HG03135 (cell line): ENCODE measurements at regions not wholly inside any gene's neighbourhood (a gene's known extent, or its start where the extent isn't known, plus 50 kb on each side); places are given as distances from the start of the nearest gene placed in this dataset.
"Not testable (repeated sequence)": the region's sequence is repeated elsewhere in the genome, so short reads cannot be mapped to it uniquely, and the experiment has no call there.

ENCODE experiments used
- ATAC-seq: cut with Tn5 transposase; IDR thresholded peaks from one replicate; pipeline ENCODE4 v1.9.1; 2021; ENCODE audit warnings: mild to moderate bottlenecking, moderate library complexity; ENCODE audit not compliant: unreplicated experiment

GRCh38 chr6:170149681-170150589 lies 140.9 kb downstream of the DLL1 start:
- ATAC-seq = no peak

GRCh38 chr6:170148709-170149470 lies 142.0 kb downstream of the DLL1 start:
- no peak for ATAC-seq

GRCh38 chr6:170147832-170148708 lies 142.8 kb downstream of the DLL1 start:
- ATAC-seq = no peak

- no peak for ATAC-seq
Observed at GRCh38 chr6:170147056-170147787, 143.7 kb downstream of the DLL1 start.

GRCh38 chr6:170146640-170147039 lies 144.2 kb downstream of the DLL1 start:
- ATAC-seq = no peak

- not testable (repeated sequence) for ATAC-seq
Observed at GRCh38 chr6:170146131-170146530, 144.7 kb downstream of the DLL1 start.

- not testable (repeated sequence) for ATAC-seq
Observed at GRCh38 chr6:170145716-170146115, 145.2 kb downstream of the DLL1 start.

DNA sequence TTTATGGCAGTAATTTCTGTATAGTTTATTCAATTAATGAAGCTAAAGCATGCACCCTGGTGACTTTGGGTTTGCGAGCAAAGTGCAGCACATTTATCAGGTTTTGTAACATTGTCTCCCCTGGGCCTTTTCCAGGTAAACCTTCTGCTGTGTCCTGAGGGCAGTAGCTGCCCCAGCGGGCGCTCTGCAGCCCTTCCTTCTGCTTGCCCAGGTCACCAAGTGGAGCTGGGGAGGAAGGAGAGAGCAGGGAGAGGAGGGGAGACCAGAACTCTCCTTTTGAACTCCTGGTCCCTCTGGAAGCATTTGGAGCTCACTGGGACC lies 145.6 kb downstream of the DLL1 start:
- no peak for ATAC-seq

DNA sequence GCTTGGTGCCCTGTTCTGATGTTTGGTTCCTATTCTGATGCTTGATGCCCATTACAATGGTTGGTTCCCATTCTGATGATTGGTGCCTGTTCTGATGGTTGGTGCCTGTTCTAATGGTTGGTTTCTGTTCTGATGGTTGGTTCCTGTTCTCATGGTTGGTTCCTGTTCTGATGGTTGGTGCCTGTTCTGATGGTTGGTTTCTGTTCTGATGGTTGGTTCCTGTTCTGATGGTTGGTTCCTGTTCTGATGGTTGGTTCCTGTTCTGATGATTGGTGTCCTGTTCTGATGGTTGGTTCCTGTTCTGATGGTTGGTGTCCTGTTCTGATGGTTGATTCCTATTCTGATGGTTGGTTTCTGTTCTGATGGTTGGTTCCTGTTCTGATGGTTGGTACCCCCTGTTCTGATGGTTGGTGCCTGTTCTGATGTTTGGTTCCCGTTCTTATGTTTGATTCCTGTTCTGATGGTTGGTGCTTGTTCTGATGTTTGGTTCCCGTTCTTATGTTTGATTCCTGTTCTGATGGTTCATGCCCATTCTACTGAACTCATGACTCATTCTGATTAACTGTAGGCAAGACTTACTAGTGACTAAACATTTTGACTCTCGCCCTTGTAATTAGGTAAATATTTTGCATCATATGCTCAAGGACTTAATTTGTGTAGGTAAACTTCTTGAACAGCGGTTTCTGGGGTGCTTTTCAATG lies 146.2 kb downstream of the DLL1 start:
- no peak for ATAC-seq

DNA sequence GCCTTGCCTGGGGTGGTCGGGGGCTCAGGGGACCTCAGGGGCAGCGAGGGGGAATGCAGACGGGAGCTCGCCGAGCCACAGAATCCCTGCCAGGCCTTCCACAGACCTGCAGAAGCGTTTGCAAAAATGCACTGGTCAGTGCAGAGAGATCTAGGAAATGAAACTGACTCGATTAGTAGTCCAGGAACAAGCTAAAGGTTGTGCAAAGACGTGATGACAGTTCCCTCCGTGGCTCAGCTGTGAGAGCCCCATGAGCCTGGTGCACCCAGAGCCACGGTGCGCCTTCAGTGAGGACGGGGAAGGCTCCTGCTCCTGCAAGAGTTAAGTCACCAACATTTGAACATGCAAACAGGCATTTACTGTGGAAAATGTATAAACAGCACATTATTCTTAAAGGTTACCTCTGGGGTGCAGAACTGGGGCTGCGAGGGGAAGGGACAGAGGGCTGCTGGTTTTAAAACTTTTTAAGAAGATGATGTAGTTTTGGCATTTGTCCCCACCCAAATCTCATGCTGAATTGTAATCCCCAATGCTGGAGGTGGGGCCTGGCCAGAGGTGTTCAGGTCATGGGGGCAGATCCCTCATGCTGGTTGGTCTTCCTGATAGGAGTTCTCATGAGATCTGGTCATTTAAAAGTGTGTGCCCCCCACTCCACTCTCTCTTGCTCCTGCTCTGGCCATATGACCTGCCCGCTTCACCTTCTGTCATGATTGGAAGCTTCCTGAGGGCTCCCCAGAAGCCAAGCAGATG lies 147.3 kb downstream of the DLL1 start:
- ATAC-seq = no peak

DNA sequence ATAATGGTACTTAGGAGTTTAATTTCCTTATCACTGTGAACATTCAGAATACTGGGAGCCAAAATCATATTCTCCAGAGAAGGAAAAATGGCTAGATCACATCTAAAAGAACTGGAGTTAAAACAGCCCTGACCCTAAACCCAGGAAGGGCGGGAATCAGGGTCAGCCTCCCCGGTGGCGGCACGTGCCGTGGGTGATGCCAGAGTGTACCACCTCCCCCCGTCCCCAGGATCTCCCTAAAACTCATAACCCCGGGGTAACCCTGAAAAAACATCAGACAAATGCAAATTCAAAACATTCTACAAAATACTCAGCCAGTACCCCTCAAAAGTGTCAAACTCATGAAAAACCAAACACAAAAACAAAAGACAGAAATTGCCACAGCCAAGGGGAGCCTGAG lies 148.3 kb downstream of the DLL1 start:
- ATAC-seq = no peak

- ATAC-seq = not testable (repeated sequence)
Observed at GRCh38 chr6:170141061-170141460, 149.8 kb downstream of the DLL1 start.

GRCh38 chr6:170140129-170140528 lies 150.7 kb downstream of the DLL1 start:
- ATAC-seq = no peak

GRCh38 chr6:170139531-170139930 lies 151.3 kb downstream of the DLL1 start:
- ATAC-seq = no peak

DNA sequence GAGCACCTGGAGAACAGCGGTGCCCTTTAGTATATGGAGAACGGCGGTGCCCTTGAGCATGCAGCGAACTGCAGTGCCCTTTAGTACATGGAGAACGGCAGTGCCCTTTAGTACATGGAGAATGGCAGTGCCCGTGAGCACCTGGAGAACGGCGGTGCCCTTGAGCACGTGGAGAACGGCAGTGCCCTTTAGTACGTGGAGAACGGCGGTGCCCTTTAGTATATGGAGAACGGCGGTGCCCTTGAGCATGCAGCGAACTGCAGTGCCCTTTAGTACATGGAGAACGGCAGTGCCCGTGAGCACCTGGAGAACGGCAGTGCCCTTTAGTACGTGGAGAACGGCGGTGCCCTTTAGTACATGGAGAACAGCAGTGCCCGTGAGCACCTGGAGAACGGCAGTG lies 151.8 kb downstream of the DLL1 start:
- ATAC-seq = not testable (repeated sequence)

DNA sequence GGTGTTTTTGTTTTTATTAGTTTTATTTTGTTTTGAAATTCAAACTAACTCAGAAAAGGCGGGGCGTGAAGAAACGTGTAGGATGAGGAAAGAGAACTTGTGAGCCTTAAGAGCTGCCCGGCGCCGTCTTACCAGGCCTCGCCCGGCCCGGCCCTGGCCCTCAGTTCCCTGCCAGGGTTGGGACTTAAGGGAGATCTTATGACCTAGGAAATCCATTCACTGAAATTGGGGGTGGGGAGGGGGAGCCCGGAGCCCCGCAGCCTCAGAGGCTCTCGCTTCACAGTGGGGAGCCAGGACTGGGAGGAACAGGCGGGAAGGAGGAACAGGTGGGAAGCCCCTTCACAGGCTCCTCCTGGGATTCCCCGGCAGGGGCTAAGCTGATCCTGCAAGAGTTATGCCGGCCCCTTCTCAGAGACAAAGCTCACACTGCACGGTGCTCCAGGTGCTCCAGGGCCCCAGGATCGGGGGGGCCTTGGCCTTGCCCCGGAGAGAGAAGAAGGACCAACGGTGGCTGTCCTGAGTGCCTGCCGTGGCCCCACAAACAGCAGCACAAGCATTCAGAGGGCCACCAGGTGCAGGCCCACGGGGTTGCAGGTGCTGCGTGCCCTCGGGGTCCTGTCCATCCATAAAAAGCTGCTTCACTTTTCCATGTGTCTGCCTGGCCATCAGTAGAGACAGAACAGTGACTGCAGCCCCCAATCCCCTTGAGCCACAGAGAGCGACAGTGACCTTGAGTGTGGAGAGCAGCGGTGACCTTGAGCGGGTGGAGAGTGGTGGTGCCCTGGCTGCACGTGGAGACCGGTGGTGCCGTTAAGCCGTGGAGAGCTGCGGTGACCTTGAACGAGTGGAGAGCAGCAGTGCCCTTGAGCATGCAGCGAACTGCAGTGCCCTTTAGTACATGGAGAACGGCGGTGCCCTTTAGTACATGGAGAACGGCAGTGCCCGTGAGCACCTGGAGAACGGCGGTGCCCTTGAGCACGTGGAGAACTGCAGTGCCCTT lies 152.7 kb downstream of the DLL1 start:
- ATAC-seq = no peak

GRCh38 chr6:170137176-170137891 lies 153.5 kb downstream of the DLL1 start:
- no peak for ATAC-seq
